Breast epithelium (tissue), 3 donors: ENCODE measurements at regions not wholly inside any gene's neighbourhood (a gene's known extent, or its start where the extent isn't known, plus 50 kb on each side); places are given as distances from the start of the nearest gene placed in this dataset.

Experiments
- CTCF ChIP-seq, 3 donors: fragments of 450-650 bp; IDR thresholded peaks; one replicate each; pipeline ENCODE4 v1.5.1; 2016 to 2017; ENCODE audit warnings: antibody characterized with exemption in 3 of 3, mild to moderate bottlenecking in 3 of 3, moderate library complexity in 3 of 3
- POLR2A ChIP-seq: fragments of 450-650 bp; IDR thresholded peaks from one replicate; pipeline ENCODE4 v1.6.1; 2016; ENCODE audit warnings: antibody characterized with exemption, mild to moderate bottlenecking, moderate library complexity
- POLR2AphosphoS5 ChIP-seq, 3 donors: sonication (generic); formaldehyde crosslinking; IDR thresholded peaks; one replicate each; pipeline ENCODE4 v1.6.1; 2017; ENCODE audit warnings: antibody characterized with exemption in 3 of 3

- TF ChIP-seq CTCF (IDR thresholded peaks at IDR 0.05) (no peak), POLR2AphosphoS5 (IDR thresholded peaks at IDR 0.05) (no peak), POLR2A (no peak)
Measured at GRCh38 chr10:94219829-94220228, 142.9 kb downstream of the NOC3L start.
